ENCODE measurements at regions not wholly inside any gene's neighbourhood (a gene's known extent, or its start where the extent isn't known, plus 50 kb on each side); places are given as distances from the start of the nearest gene placed in this dataset.

DNA sequence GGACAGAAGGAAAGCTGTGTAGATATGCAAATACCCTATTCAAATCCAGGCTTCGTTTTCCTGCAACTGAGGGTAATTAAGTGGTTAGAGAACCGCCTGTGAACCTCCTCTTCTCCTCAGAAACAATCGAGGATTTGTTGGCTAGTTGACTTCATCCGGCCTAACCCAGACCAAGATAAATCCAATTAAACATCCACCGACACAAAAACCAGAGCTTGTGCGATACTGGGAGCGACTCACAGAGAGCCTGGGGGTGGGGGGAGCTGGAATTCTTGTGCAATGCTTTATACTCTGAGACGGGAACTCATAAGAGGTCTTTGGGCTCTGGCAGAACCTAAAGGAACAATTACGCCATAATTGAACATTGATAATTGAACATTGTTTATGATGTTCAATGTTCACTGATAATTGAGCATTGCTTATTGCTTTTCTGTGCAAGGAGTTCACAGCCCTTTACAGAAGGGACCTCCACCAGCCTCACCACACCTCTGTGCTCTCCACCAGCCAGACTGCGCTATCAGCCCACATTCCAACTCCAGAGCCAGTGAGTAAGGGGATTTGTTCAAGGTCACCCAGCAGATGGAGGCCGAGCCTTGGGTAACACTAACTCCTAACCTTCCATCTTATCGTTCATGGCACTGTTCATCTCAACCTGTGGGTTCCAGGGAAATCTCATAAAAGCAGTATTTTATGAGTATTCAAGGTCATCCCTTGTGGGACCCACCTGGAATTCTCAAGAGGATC lies 429.6 kb upstream of the JARID2 start:
- no peak for DNase-seq (ENCODE audit: low spot score)
- no peak for ATAC-seq

DNA sequence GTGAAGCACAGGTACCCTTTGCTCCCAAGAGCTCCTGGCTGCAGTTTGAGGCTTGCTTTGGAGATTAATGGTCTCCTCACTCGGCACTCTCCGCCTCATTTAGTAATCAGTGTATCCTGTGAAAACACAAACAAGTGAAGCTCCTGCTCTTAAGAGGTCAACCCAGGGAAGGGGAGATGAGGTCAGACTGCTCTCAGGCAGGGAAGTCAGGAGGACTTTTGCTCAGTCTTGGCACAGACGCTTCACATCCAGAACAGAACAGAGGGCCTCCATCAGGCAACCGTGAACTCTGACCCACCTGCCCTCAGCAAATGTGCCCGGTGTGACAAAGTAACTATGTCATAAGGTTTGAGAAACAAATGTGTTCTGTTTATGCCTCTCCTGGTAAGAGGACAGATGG lies 428.8 kb upstream of the JARID2 start:
- ATAC-seq = peak; percentile 74

DNA sequence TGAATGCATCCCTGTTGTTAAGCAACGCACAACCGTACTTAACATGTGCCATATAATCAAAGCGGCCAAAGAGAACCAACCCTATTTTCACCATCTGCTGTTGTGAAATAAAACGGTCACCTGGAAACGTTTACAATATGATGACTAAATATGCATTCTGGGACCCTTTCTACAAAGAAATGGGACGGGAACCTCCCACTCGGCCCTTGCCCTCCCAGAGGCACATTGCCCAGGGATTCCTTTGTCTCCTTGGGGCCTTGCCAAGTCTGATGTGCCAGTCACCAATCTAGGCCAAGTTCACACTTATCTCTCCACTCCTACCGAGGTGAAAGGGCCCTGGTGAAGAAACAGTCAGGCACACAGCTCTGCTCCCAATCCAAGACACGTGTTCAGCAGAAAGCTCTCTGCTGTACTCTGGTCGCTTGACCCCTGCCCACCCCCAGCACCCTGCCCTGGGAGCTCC lies 427.4 kb upstream of the JARID2 start:
- DNase-seq (ENCODE audit: low spot score) = peak; percentile 82
- ATAC-seq = peak; percentile 84

More for the DNA sequence above, 428.8 kb upstream of the JARID2 start:
- DNase-seq (ENCODE audit: low spot score) = peak; percentile 63

DNA sequence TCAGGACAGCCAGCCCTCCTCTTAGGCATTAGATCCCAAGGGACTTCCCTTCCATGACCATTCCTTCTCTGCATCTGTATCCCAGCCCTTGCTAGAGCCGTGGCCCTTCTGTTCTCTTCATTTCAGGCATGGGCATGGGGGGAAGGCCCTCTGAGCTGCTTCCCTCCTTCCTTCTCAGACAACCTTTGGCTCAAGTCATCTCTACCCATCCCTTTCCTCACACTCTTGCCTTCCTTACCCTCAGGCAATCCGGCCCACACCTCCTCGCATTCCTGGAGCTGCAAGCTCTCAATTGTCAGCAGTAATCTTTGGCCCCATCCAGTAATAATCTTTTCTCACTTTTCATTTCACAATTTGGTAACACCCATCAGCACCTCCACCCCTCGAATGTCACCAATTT lies 426.9 kb upstream of the JARID2 start:
- no peak for ATAC-seq
- DNase-seq (ENCODE audit: low spot score) = no peak

DNA sequence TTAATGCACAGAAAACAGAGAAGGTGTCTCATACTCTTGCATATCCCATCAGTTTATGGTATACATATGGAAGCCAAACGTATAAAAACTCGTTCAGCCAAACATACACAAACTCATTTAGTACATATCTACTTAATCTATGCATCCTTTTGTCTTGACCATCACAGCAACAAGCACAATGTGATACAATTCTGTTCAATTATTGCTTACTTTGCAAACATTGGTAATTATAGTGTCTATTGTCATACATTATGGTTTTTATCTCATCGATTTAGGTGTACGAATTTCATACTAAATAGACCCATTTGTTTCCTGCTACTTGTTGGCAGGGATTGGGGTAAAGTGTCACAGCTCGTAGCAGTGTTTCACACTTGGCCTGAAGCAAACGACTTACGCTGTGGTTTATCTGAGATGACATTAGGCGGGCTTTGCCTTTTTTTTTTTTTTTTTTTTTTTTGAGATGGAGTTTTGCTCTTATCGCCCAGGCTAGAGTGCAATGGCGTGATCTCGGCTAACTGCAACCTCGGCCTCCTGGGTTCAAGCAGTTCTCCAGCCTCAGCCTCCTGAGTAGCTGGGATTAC lies 425.9 kb upstream of the JARID2 start:
- ATAC-seq (no peak), DNase-seq (ENCODE audit: low spot score) (no peak)

DNA sequence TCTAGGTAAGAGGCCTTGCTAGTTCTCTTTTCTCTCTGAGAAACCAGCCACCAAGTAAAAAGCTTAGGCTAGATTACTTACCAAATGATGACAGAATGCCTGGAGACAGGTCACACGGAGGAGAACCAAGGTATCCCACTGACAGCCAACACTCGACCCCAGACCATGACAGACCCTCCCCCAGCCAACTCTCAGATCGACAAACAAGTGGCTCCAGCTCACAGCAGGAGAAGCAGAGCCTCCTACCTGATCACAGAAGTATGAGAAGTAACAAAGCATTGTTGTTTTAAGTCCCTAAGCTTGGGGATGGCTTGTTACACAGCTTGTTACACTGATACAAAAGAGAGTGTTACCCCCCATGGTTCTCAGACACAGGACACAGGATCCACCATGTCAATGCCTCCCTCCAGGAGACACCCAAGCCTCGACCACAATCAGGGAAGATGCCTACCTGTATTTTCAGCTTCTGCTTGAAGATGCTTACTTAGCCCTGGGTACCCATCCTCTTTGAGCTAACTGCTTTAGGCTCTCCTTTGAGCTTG lies 423.8 kb upstream of the JARID2 start:
- ATAC-seq (no peak), DNase-seq (ENCODE audit: low spot score) (no peak)

DNA sequence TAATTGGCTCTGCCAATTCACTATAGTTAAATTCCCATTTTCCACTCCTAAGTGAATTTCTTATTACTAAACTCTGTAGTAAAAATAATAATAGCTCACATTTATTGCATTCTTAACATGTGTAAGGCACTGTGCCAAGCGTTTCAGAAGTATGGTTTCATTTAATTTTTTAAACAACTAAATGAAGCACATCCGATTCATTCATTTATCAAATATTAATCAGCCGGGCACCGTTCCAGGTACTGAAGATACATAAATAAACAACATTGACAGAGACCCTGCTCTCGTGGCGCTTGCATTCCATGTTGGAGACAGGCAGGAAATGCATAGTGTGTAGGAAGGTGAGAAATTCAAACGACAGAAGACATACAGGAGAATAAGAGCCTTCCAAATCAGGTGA lies 423.2 kb upstream of the JARID2 start:
- DNase-seq (ENCODE audit: low spot score) (no peak), ATAC-seq (no peak)

DNA sequence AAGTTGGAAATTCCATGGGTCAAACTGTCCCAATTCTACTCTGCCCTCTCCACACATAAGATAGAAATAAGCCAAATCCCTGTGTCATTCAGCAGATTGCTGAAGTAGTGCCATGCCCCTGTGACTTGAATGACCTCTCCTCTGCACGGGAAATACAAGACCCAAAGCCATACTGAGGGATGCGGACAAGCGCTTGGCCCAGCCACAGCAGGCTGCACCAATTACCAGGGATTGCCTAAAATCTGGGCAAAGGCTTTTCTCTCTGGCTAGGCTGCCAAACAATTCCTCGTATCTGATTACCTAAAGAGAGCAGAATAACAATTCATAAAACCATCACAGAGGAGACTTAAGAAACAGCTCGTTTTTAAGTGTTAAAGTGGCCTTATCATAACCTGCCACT lies 421.8 kb upstream of the JARID2 start:
- ATAC-seq (no peak), DNase-seq (ENCODE audit: low spot score) (no peak)

DNA sequence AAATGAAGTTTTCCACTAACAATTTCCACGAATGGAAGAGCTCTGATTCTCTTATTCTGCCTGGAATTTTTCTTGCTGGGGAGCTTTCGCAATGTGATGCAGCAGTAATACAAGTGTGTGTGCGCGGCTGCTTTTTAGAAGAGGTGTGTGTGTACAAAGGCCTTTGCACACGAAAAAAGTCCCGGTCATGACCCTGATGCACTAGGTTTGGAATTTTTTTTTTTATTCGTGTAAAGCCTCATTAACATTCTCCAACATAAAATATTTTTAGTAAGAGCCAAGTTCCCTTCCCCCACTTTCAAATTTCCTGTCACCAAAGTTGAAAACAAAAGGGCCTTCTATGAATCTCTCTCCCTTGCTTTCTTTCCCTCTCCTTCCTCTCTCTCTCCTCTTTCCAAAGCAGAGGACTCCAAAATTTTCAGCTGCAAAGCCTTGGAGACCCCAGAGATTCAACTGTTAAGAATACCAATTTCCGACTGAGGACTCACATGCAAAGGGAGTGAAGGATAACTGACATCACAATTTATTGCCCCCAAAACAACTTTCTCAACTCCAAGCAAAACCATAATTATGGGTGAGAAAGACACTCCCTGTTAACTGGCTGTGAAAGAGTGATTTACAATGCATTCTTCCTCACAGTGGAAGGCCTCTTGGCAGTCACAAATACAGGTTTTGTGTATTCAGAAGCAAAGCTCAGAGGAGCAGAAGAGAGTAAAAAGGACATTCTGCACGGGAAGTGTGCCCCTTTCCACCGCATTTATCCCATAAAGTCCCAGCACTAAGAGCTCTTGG lies 421.2 kb upstream of the JARID2 start:
- DNase-seq (ENCODE audit: low spot score) = no peak
- ATAC-seq = no peak

DNA sequence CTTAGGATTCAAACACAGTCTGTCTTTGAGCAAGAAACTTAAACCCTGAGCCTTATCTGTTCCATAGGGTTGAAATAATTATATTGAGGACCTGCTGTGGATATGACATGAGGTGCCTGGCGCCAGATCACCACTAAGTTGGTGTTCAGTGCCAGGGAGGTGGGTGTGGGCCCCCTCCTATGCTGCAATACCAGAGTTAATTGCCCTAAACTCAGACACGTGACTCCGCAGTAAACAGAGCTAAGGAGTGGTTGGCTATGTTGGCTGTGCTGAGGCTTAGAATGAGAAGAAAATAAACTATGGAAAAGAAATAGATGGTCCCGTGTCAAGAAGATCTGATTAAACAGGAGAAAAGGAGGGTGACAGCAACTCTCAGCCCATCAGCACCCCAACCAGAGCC lies 419.4 kb upstream of the JARID2 start:
- DNase-seq (ENCODE audit: low spot score) (no peak), ATAC-seq (no peak)

DNA sequence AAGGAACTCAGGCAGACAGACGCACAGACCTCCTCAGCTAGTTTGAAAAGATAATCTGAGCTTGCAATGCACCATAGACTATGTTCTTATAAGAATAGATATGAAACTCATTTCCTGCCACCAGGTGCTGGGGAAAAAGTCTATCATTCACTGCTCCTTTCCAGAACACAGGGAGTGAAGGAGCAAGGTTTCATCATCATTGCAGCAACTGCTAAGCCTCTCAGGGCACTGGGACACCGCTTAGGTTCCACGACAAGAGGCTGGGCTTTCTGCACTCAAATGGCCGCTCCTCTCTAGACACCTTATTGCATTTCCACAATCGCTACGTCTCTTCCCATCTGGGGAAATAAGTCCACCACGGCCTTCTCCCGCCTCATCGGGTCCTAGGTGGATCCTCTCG lies 418.5 kb upstream of the JARID2 start:
- DNase-seq (ENCODE audit: low spot score) (no peak), ATAC-seq (no peak)

DNA sequence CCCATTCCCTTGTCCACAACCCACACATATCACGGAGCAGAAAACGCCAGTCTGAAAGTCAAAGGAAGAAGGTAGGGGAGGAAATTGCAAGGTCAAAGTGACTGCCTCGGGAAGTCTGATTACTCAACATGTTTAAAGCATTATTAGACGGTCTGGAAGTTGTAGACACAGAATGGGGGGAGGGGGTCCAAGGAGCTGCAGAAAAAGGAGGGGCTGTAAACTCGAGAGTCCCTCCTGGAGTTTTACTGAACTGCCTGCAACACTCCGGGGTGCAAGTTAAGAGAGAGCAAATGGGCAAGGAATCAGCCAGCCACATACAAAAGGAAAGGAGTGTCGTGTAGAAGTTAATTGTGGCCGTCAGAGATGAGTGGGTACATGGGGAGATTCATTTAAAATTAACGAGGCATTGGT lies 417.7 kb upstream of the JARID2 start:
- ATAC-seq = no peak
- DNase-seq (ENCODE audit: low spot score) = no peak

DNA sequence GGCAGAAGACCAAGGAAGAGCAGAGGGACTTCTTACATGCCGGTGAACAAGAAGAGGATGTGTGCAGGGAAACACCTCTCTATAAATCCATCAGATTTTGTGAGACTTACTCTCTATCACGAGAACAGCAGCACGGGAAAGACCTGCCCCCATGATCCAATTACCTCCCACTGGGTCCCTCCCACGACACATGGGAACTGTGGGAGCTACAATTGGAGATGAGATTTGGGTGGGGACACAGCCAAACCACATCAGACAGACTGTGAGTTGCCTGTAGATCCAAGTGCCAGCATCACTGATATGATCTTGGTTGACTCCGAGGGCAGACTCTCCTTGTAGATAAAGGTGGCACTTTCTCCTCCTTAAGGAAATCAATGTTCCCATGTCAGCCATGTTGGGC lies 414.8 kb upstream of the JARID2 start:
- DNase-seq (ENCODE audit: low spot score) = no peak

DNA sequence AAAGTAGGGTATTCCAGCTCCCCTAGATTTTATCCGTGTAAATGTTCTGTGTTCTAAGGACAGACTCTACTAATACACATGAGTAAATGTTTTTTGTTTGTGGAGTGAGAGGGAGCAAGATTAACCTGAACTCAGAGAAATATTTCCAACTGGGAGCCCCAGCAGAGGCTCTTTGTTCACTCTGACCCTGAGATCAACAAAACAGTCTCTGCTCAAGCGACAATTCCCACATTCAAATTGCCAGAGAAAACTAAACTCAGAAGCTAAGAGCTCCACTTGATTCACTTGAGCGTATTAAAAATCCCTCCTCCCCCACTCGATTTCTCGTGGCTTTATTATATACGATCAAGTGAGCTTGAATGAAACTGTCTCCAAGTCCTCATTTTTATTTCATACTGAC lies 413.9 kb upstream of the JARID2 start:
- ATAC-seq = no peak
- no peak for DNase-seq (ENCODE audit: low spot score)

More for the DNA sequence above, 414.8 kb upstream of the JARID2 start:
- no peak for ATAC-seq

DNA sequence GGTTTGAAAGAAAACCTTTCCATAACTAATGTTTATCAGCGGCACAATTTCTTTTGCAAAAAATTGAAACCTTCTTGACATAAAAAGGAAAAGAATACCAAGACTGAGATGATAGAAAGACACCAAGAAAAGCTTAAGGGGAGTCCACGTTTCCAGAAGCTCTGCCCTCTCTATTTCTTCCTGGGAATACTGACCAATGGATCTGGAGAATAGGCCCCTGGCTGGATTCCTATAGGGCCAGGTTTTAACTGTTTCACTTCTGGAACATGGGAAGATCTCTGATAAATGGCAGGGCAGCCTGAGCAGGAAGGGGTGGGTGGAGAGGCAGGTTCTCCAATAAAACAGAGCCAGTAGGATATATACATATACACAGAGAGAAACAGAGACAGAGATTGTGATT lies 413.4 kb upstream of the JARID2 start:
- ATAC-seq (no peak), DNase-seq (ENCODE audit: low spot score) (no peak)

DNA sequence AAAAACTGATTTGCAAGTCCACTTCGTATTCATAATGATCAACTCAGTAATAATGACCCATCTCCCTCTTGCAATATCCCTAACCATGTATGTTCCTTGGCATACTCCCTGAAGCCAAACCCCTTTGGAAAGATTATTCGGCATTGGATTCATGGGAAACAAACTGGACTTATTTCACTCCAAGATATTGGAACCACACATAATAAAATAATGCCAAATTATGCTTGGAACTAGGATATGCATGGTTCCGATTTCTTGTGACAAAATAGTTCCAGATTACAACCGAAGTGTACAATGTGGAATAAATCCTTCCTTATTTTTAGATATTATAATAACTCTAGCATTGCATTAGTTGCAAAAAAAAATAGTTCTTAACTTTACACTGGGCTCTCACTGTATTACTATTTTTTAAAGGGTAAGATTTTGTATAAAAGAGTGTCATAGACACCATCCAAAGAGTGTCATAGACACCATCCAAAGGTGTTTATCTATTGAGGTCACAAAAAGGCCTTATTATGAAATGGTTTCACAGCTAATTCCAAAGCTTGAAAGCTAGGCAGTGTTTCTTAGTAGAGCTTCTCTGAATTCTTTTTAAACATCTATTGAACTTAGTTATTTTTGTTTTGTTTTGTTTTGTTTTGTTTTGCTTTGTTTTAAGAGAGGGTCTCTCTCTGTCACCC lies 410.9 kb upstream of the JARID2 start:
- no peak for DNase-seq (ENCODE audit: low spot score)
- ATAC-seq = no peak

DNA sequence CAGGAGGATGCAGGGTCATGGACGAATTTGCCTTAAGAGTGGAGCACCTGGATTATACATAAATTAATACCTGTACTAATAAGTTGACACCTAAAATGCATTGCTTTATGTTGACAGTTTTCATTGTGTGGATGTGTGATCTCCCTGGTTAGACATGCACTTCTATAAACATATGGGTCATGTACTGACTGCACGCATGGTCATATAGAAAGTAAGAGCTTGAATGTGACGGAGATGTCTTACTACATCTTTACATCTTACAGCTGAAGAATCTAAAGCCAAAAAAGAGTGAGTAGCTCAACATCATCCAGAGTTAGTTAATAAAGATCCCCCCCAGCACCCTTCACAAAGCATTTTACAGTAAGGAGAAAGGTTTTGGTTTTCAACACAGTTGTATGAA lies 408.4 kb upstream of the JARID2 start:
- ATAC-seq = no peak

DNA sequence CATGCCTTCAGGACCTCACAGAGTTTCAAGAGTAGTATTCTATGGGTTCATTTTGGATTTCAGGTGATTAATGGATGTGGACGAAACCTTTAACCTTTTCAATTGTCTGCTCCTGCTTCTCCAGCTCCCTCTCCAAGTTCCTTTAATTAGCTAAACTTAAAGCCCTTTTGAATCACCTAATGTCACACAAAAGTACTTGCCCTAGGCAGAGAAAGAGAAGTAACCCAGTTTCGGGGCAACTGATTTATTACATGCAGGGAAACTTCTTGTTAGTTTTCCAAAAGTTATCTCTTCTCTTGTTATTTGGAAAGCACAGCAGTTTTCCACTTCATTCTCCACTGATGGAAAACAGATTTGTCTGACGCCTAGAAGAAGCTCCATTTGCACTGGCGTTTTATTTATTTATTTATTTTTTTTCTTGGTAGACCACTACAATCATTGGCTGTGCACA lies 407.7 kb upstream of the JARID2 start:
- no peak for DNase-seq (ENCODE audit: low spot score)

More for the DNA sequence above, 408.4 kb upstream of the JARID2 start:
- DNase-seq (ENCODE audit: low spot score) = no peak

DNA sequence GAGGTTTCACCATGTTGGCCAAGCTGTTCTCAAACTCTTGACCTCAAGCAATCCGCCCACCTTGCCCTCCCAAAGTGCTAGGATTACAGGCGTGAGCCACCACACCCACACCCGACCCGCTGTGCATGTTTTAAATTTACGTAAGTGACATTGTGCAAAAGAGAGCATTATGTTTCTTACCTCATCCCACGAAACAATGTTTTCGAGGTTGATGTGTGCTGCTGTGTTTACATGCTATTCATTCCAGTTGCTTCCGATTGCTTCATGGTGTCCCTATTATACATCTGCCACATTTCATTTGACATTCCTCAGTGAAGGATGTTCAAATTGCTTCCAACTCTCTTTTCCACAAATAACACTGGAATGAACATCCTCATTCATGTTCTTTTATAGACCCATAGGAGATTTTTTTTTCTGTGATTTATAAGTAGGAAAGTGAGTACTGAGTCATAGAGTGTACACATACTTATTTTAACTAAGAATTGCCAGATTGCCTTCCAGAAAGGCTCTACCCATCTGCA lies 403.9 kb upstream of the JARID2 start:
- ATAC-seq (no peak), DNase-seq (ENCODE audit: low spot score) (no peak)

More for the DNA sequence above, 407.7 kb upstream of the JARID2 start:
- no peak for ATAC-seq

DNA sequence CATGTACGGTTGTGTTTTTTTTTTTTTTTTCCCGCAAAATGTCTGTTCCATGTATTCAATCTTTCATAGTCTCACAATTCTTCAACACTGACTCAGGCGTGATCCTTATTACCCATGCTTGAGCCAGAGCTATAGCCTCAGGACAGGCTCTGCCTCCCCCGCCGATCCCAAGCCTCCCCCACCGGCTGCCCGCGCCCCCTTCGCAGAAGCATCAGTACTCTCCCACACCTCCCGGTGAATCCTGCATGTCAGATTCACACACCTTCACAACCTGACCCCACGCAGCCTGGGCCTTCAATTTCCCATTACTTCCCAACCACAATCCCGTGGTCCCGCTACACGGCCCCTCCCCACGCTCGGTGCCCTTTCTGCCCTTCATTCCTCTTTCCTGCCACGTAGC lies 401.5 kb upstream of the JARID2 start:
- DNase-seq (ENCODE audit: low spot score) = no peak
- no peak for ATAC-seq

DNA sequence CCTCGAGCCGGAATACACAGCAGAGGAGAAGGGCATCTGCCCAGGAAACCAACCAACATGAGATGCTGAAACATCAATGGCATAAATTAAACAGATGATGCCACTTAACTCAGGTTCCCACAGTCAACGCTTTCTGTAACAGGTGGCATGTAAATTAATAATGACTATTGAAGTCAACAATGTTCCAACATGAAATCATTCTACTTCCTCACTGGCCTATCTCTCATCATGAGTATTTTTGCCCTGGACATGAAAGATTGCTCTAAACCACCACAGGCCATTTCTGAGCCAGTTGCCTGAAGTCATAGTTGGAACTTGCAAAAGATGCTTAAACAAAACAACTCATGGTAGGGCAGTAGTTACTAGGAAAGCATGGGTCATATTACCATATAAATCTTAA lies 397.9 kb upstream of the JARID2 start:
- DNase-seq (ENCODE audit: low spot score) = no peak
- ATAC-seq = no peak
